ENCODE measurements at regions not wholly inside any gene's neighbourhood (a gene's known extent, or its start where the extent isn't known, plus 50 kb on each side); places are given as distances from the start of the nearest gene placed in this dataset.

DNA sequence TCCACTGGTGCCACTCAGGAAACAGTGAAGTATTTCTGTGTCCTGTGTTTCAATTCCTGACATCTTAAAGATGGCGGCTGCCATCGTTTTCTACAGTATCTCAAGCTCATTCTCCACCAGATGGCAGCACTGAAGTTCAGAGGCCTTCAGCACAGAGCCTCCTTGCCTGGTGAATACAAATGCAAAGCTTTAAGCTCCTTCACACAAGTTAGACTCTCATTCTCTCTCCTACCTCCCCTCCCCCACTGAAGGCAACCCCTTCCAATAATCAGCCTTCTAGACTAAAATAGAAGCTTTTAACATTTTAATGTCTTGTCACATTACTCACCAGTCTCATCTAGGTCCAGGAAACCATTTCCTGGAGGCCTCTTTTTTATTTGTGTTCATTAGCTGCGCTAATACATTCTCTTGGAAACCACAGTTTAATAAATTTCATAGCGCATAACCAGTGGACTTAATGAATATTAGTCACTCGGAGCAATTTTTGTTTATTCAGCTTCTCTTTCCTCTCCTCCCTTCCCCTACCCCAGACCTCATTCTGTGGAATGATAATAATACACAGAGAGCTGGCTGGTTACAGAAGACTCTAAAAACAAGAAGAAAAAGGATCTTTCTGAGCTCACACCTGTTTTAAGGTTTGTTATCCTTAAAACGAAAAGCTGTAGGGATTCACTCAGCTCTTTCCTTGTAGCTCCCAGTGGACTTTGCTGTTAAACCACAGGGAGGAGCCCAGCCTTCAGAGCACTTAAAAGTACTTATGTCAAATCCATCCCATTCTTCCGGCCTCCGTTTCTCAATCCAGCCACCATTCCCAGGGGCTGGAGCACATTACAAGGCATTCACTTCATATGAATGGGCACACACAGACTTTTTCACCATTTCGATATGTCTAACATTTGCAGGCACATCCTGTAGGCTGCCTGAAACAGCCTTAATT is 384.9 kb downstream of the HLX start:
- no peak for DNase-seq (ENCODE audit: extremely low spot score, unreplicated experiment)
- no peak overlapping the region for H3K4me3 Mint-ChIP-seq
- H3K27me3 Mint-ChIP-seq, result peaks cover 11% of the 10 kb centered on the region
- no peaks in the 10 kb centered on the region for H3K36me3 Mint-ChIP-seq
- H3K27ac Mint-ChIP-seq, result no peak overlapping the region
- H3K9me3 Mint-ChIP-seq, result peaks cover 6% of the 10 kb centered on the region
- TF ChIP-seq, protein P1, sequence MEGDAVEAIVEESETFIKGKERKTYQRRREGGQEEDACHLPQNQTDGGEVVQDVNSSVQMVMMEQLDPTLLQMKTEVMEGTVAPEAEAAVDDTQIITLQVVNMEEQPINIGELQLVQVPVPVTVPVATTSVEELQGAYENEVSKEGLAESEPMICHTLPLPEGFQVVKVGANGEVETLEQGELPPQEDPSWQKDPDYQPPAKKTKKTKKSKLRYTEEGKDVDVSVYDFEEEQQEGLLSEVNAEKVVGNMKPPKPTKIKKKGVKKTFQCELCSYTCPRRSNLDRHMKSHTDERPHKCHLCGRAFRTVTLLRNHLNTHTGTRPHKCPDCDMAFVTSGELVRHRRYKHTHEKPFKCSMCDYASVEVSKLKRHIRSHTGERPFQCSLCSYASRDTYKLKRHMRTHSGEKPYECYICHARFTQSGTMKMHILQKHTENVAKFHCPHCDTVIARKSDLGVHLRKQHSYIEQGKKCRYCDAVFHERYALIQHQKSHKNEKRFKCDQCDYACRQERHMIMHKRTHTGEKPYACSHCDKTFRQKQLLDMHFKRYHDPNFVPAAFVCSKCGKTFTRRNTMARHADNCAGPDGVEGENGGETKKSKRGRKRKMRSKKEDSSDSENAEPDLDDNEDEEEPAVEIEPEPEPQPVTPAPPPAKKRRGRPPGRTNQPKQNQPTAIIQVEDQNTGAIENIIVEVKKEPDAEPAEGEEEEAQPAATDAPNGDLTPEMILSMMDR (conservative IDR thresholded peaks at IDR 0.05), result peak; percentile 73
- no peaks in the 10 kb centered on the region for H3K4me1 Mint-ChIP-seq (ENCODE audit: unreplicated experiment)

GRCh38 chr1:221264848-221265247 is 385.6 kb downstream of the HLX start:
- H3K4me3 Mint-ChIP-seq, result no peak overlapping the region
- H3K4me1 Mint-ChIP-seq (ENCODE audit: unreplicated experiment), result no peaks in the 10 kb centered on the region
- DNase-seq (ENCODE audit: extremely low spot score, unreplicated experiment), result no peak
- peaks cover 12% of the 10 kb centered on the region for H3K27me3 Mint-ChIP-seq
- H3K9me3 Mint-ChIP-seq, result peaks cover 6% of the 10 kb centered on the region
- TF ChIP-seq, protein P1 (conservative IDR thresholded peaks at IDR 0.05), result no peak
- H3K27ac Mint-ChIP-seq, result no peak overlapping the region
- no peaks in the 10 kb centered on the region for H3K36me3 Mint-ChIP-seq

- Mint-ChIP-seq H3K27ac (no peak overlapping the region), H3K36me3 (no peaks in the 10 kb centered on the region), H3K4me1 (ENCODE audit: unreplicated experiment) (no peaks in the 10 kb centered on the region), H3K9me3 (no peaks in the 10 kb centered on the region), H3K27me3 (peaks cover 23% of the 10 kb centered on the region), H3K4me3 (no peak overlapping the region)
- TF ChIP-seq, protein P1 (conservative IDR thresholded peaks at IDR 0.05), result no peak
- DNase-seq (ENCODE audit: extremely low spot score, unreplicated experiment), result no peak
Observed at GRCh38 chr1:221268295-221268694, 389.1 kb downstream of the HLX start.

- TF ChIP-seq, protein P1 (conservative IDR thresholded peaks at IDR 0.05), result no peak
- H3K27ac Mint-ChIP-seq, result no peak overlapping the region
- H3K9me3 Mint-ChIP-seq, result no peaks in the 10 kb centered on the region
- no peak for DNase-seq (ENCODE audit: extremely low spot score, unreplicated experiment)
- peaks cover 25% of the 10 kb centered on the region for H3K27me3 Mint-ChIP-seq
- no peaks in the 10 kb centered on the region for H3K4me1 Mint-ChIP-seq (ENCODE audit: unreplicated experiment)
- H3K36me3 Mint-ChIP-seq, result no peaks in the 10 kb centered on the region
- H3K4me3 Mint-ChIP-seq, result no peak overlapping the region
Observed at GRCh38 chr1:221271701-221272100, 392.5 kb downstream of the HLX start.

DNA sequence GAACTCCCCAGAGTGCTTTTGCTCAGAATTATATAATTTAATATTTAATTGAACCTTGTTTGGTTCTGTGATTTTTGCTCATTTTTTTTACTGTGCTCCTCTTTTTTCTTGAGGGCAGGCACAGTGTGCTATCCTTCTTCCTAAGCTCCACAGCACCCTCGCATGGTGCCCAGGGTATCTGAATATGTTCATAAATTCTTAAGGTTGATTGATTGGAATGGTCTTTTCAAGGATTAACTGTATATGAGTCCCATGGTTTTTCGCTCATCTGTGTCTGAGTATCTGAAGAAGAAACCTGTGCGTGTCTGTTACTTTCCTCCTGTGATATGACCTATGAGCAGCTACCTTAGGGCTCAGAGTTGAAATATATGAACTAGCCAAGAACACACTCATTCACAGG is 393.7 kb downstream of the HLX start:
- Mint-ChIP-seq H3K27ac (no peak overlapping the region), H3K27me3 (peaks cover 25% of the 10 kb centered on the region), H3K4me1 (ENCODE audit: unreplicated experiment) (no peaks in the 10 kb centered on the region), H3K9me3 (no peaks in the 10 kb centered on the region), H3K36me3 (no peaks in the 10 kb centered on the region), H3K4me3 (no peak overlapping the region)
- TF ChIP-seq, protein P1 (conservative IDR thresholded peaks at IDR 0.05), result no peak
- no peak for DNase-seq (ENCODE audit: extremely low spot score, unreplicated experiment)

Data from type B pancreatic cell (in vitro differentiated cells).